Ishikawa (cell line): ENCODE measurements at regions not wholly inside any gene's neighbourhood (a gene's known extent, or its start where the extent isn't known, plus 50 kb on each side); places are given as distances from the start of the nearest gene placed in this dataset.

ENCODE experiments used
- CEBPB ChIP-seq: IDR thresholded peaks from 2 replicates; pipeline ENCODE4 v1.6.1; 2012
- CREB1 ChIP-seq: IDR thresholded peaks from 2 replicates; pipeline ENCODE4 v1.6.1; 2012; ENCODE audit warnings: low read depth
- EGR1 ChIP-seq: IDR thresholded peaks from 2 replicates; pipeline ENCODE4 v1.6.1; 2012
- EP300 ChIP-seq: IDR thresholded peaks from 2 replicates; pipeline ENCODE4 v1.6.1; 2012; ENCODE audit warnings: borderline replicate concordance
- FOXM1 ChIP-seq: IDR thresholded peaks from 2 replicates; pipeline ENCODE4 v1.6.1; 2012; ENCODE audit warnings: low read depth, borderline replicate concordance
- MAX ChIP-seq: IDR thresholded peaks from 2 replicates; pipeline ENCODE4 v1.6.1; 2012
- NFIC ChIP-seq: IDR thresholded peaks from 2 replicates; pipeline ENCODE4 v1.6.1; 2012
- RAD21 ChIP-seq: IDR thresholded peaks from 2 replicates; pipeline ENCODE4 v1.6.1; 2012; ENCODE audit warnings: low read depth
- REST ChIP-seq: IDR thresholded peaks from 2 replicates; pipeline ENCODE4 v1.6.1; 2012; ENCODE audit warnings: low read depth, mild to moderate bottlenecking
- TAF1 ChIP-seq: IDR thresholded peaks from 2 replicates; pipeline ENCODE4 v1.6.1; 2012; ENCODE audit warnings: low read depth, mild to moderate bottlenecking
- TCF12 ChIP-seq: IDR thresholded peaks from 2 replicates; pipeline ENCODE4 v1.6.1; 2012; ENCODE audit warnings: low read depth
- TEAD4 ChIP-seq: IDR thresholded peaks from 2 replicates; pipeline ENCODE4 v1.6.1; 2012
- USF1 ChIP-seq: IDR thresholded peaks from 2 replicates; pipeline ENCODE4 v1.6.1; 2012
- YY1 ChIP-seq: IDR thresholded peaks from 2 replicates; pipeline ENCODE4 v1.6.1; 2012; ENCODE audit warnings: low read depth
- ZBTB7A ChIP-seq: IDR thresholded peaks from 2 replicates; pipeline ENCODE4 v1.6.1; 2012; ENCODE audit warnings: low read depth

GRCh38 chr22:48300877-48301276 is 1526.8 kb downstream of the BRD1 start:
- TF ChIP-seq EP300 (no peak), YY1 (no peak), RAD21 (no peak), MAX (no peak), TAF1 (no peak), NFIC (no peak), CREB1 (no peak), CEBPB (no peak), EGR1 (no peak), FOXM1 (no peak), REST (no peak), ZBTB7A (no peak), TEAD4 (no peak), TCF12 (no peak), USF1 (no peak)

GRCh38 chr22:48299801-48300200 is 1527.9 kb downstream of the BRD1 start:
- TF ChIP-seq CEBPB (no peak), EP300 (no peak), USF1 (no peak), TAF1 (no peak), TEAD4 (no peak), YY1 (no peak), ZBTB7A (no peak), RAD21 (no peak), REST (no peak), TCF12 (no peak), NFIC (no peak), CREB1 (no peak), EGR1 (no peak), MAX (no peak), FOXM1 (no peak)

GRCh38 chr22:48299124-48299523 is 1528.5 kb downstream of the BRD1 start:
- TF ChIP-seq EP300 (no peak), YY1 (no peak), NFIC (no peak)

- TF ChIP-seq EGR1 = no peak
- no peak for TF ChIP-seq ZBTB7A
- TF ChIP-seq FOXM1 = no peak
- TF ChIP-seq CREB1 = no peak
- TF ChIP-seq RAD21 = no peak
- TF ChIP-seq YY1 = no peak
- no peak for TF ChIP-seq USF1
- no peak for TF ChIP-seq CEBPB
Measured at GRCh38 chr22:48297296-48297695, 1530.4 kb downstream of the BRD1 start.

GRCh38 chr22:48288376-48288940 is 1526.0 kb downstream of the TBC1D22A start:
- TF ChIP-seq TCF12 = no peak
- no peak for TF ChIP-seq RAD21
- no peak for TF ChIP-seq NFIC
- no peak for TF ChIP-seq TEAD4
- no peak for TF ChIP-seq CEBPB
- no peak for TF ChIP-seq EGR1
- TF ChIP-seq CREB1 = no peak
- TF ChIP-seq YY1 = no peak
- TF ChIP-seq FOXM1 = no peak
- no peak for TF ChIP-seq USF1
- no peak for TF ChIP-seq ZBTB7A
